Pancreas (tissue), 10 donors: ENCODE measurements at regions not wholly inside any gene's neighbourhood (a gene's known extent, or its start where the extent isn't known, plus 50 kb on each side); places are given as distances from the start of the nearest gene placed in this dataset.

Experiments used
- ATAC-seq, 4 donors: fragments of 200-7000 bp; cut with Tn5 transposase; one replicate each; pipeline versions ENCODE4 v1.8.0 to v1.9.1; 2020; ENCODE audit warnings: mild to moderate bottlenecking in 4 of 4, moderate library complexity in 4 of 4
- DNase-seq, 6 donors: peaks; one replicate each; pipeline ENCODE4 v3.0.0-alpha.2; 2020
- FAIRE-seq: peaks from 2 replicates; lab custom pipeline; 2012; peaks lifted over from hg19 to GRCh38; lab: Jason Lieb, UNC
- H3K27ac ChIP-seq, 4 donors: fragments of 200-600 bp; sonication (generic); 1 replicate in 3 of 4; 2 replicates in 1 of 4; pipeline versions ENCODE4 v1.5.0 to v1.8.0; 2020
- H3K27me3 ChIP-seq, 4 donors: fragments of 200-600 bp; one replicate each; pipeline ENCODE4 v1.8.0; 2021
- H3K36me3 ChIP-seq, 3 donors: fragments of 200-600 bp; sonication (generic) in 1 of 3; one replicate each; pipeline versions ENCODE4 v1.5.0 to v1.8.0; 2020 to 2021
- H3K4me1 ChIP-seq, 3 donors: fragments of 200-600 bp; one replicate each; pipeline ENCODE4 v1.8.0; 2021
- H3K4me3 ChIP-seq, 4 donors: fragments of 200-600 bp; sonication (generic) in 2 of 4; one replicate each; pipeline versions ENCODE4 v1.5.0 to v1.8.0; 2020 to 2021
- H3K9me3 ChIP-seq, 4 donors: fragments of 200-600 bp; one replicate each; pipeline ENCODE4 v1.8.0; 2021
- CTCF ChIP-seq, 4 donors: fragments of 200-600 bp; sonication (generic) in 3 of 4; IDR thresholded peaks; one replicate each; pipeline versions ENCODE4 v1.5.0 to v1.8.0; 2021; ENCODE audit warnings: antibody characterized with exemption in 4 of 4
- WGBS, 2 donors: extraction: QIAGEN DNeasy Blood & Tissue Kit; methylation state at CpG; one replicate each; pipeline ENCODE4 v1.1.7; 2013; 5-methylcytosine and 5-hydroxymethylcytosine counted together
- intact Hi-C, 3 donors: fragments of 100-400 bp; cut with DNase I; formaldehyde crosslinking; loops; one replicate each; pipeline versions ENCODE4 v1.11.1 to v1.14.2; 2022
- donor health status: healthy with polysubstance abuse.
- donor health status: DM: no; HTN: no; CAD: no; lungs with moderate emphysema.
- donor health status: DM: no; HTN: no; CAD: no.
- donor health status: control.
- donor health status: control.
- donor health status: Bipolar disorder and iron deficiency.
- donor health status: DM: yes; HTN: yes; CAD: no.
- donor health status: DM: no; HTN: no; CAD: no.
- donor health status: DM: no; HTN: no; CAD: no.
- donor health status: DM: yes; HTN: yes; CAD: no.

- H3K4me1 ChIP-seq: no peaks in the 10 kb centered on the region
- FAIRE-seq (no peak), DNase-seq (no peak), ATAC-seq (no peak)
- no peaks in the 10 kb centered on the region for H3K9me3 ChIP-seq
- H3K27me3 ChIP-seq: no peaks in the 10 kb centered on the region
- 38 to 53% methylated on average over 1 of the region's 1 CpG for WGBS, 2 donors
- intact Hi-C loops: no loop called here
- no peak overlapping the region for H3K27ac ChIP-seq
- TF ChIP-seq CTCF (IDR thresholded peaks at IDR 0.05): no peak
- no peaks in the 10 kb centered on the region for H3K36me3 ChIP-seq
- H3K4me3 ChIP-seq: no peak overlapping the region
These were observed 1173.0 kb downstream of the VRK1 start for GRCh38 chr14:97970222-97970621.

DNA sequence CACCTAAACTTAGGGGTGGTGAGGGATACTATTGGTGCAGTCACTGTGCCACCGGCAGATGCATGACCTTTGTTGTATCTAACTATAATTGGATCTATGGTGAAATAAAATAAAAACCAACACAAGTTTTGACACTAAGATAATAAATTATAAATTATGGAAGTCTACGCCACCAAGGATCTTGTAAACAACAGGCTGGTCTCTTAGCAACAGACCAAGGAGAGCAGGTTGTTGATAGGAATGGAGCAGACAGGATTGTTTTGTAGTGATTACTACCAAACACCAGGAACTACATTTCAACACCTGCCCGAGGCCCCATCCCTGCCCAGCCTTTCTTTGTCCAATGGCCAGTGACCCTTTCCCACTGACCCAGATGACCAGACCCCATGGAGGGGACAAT, 1178.0 kb downstream of the VRK1 start:
- ATAC-seq (no peak), DNase-seq (peak in 1 of 6 donors; percentile 4), FAIRE-seq (no peak)
- Histone ChIP-seq H3K9me3 (no peaks in the 10 kb centered on the region), H3K4me3 (no peak overlapping the region), H3K4me1 (peaks cover 0 to 8% (median 5%) of the 10 kb centered on the region in 3 donors), H3K27ac (no peak overlapping the region), H3K27me3 (no peaks in the 10 kb centered on the region), H3K36me3 (no peaks in the 10 kb centered on the region)
- intact Hi-C loops: no loop called here
- TF ChIP-seq CTCF (IDR thresholded peaks at IDR 0.05): no peak
- WGBS, 2 donors: 41 to 55% methylated on average over 3 of the region's 3 CpGs

- Histone ChIP-seq H3K27ac (no peak overlapping the region), H3K4me1 (peaks cover 0 to 8% (median 5%) of the 10 kb centered on the region in 3 donors), H3K9me3 (no peaks in the 10 kb centered on the region), H3K36me3 (no peaks in the 10 kb centered on the region), H3K27me3 (no peaks in the 10 kb centered on the region), H3K4me3 (no peak overlapping the region)
- FAIRE-seq: no peak
- no peak for ATAC-seq
- intact Hi-C loops: no loop called here
- 67 to 82% methylated on average over 6 of the region's 6 CpGs for WGBS, 2 donors
- DNase-seq: no peak
- TF ChIP-seq CTCF (IDR thresholded peaks at IDR 0.05): no peak
These were observed 1178.8 kb downstream of the VRK1 start for GRCh38 chr14:97975962-97976361.

GRCh38 chr14:97976861-97977260, 1179.7 kb downstream of the VRK1 start:
- no peak overlapping the region for H3K4me3 ChIP-seq

More at GRCh38 chr14:97976861-97977260, 1179.7 kb downstream of the VRK1 start:
- H3K9me3 ChIP-seq: no peaks in the 10 kb centered on the region
- TF ChIP-seq CTCF (IDR thresholded peaks at IDR 0.05): no peak
- no peak for FAIRE-seq
- no peaks in the 10 kb centered on the region for H3K36me3 ChIP-seq
- peak in 1 of 6 donors; percentile 23 for DNase-seq
- intact Hi-C loops: no loop called here
- ATAC-seq: peak in 1 of 4 donors; percentile 24
- no peaks in the 10 kb centered on the region for H3K27me3 ChIP-seq
- H3K4me1 ChIP-seq: peaks cover 0 to 8% (median 5%) of the 10 kb centered on the region in 3 donors
- WGBS, 2 donors: 58 to 62% methylated on average over 6 of the region's 6 CpGs
- H3K27ac ChIP-seq: peak overlapping the region in 1 of 4 donors; percentile 6
